Neural cell (in vitro differentiated cells): ENCODE measurements at regions not wholly inside any gene's neighbourhood (a gene's known extent, or its start where the extent isn't known, plus 50 kb on each side); places are given as distances from the start of the nearest gene placed in this dataset.

Source experiments
- H2AFZ ChIP-seq: fragments of 200-600, 300-800 bp; sonication (generic), shearing (Covaris generic); 2 replicates; pipeline ENCODE4 v1.6.0; 2014; ENCODE audit warnings: low read depth, mild to moderate bottlenecking, antibody characterized with exemption, low read length, moderate library complexity
- H3F3A ChIP-seq: fragments of 200-600 bp; shearing (Covaris generic); 2 replicates; pipeline ENCODE4 v1.6.1; 2016; ENCODE audit warnings: mild to moderate bottlenecking, moderate library complexity, mixed read lengths, antibody characterized with exemption, low read length; ENCODE audit not compliant: insufficient read depth, poor library complexity, severe bottlenecking
- H3K27ac ChIP-seq: fragments of 200-600, 300-800 bp; sonication (generic), shearing (Covaris generic); 2 replicates; pipeline ENCODE4 v1.5.1; 2014; ENCODE audit warnings: mild to moderate bottlenecking, low read length, moderate library complexity
- H3K27me3 ChIP-seq: fragments of 300-800, 200-600 bp; sonication (generic), shearing (Covaris generic); 2 replicates; pipeline ENCODE4 v1.6.0; 2014; ENCODE audit warnings: mild to moderate bottlenecking, low read depth, low read length, moderate library complexity; ENCODE audit not compliant: insufficient read depth
- H3K36me3 ChIP-seq: fragments of 300-800, 200-600 bp; sonication (generic), shearing (Covaris generic); 2 replicates; pipeline ENCODE4 v1.5.1; 2014; ENCODE audit warnings: mild to moderate bottlenecking, antibody characterized with exemption, low read length, moderate library complexity; ENCODE audit not compliant: insufficient read depth
- H3K4me2 ChIP-seq: fragments of 300-800, 200-600 bp; sonication (generic), shearing (Covaris generic); 2 replicates; pipeline ENCODE4 v1.6.0; 2014; ENCODE audit warnings: mild to moderate bottlenecking, low read length
- H3K4me3 ChIP-seq: fragments of 300-800, 200-600 bp; sonication (generic), shearing (Covaris generic); 2 replicates; pipeline ENCODE4 v1.5.1; 2014; ENCODE audit warnings: mild to moderate bottlenecking, low read length, moderate library complexity
- H3K79me2 ChIP-seq: fragments of 200-600 bp; shearing (Covaris generic); replicated peaks from 2 replicates; pipeline ENCODE4 v1.6.0; 2014; ENCODE audit warnings: mild to moderate bottlenecking, low read length, moderate library complexity; ENCODE audit not compliant: insufficient read depth
- H3K9ac ChIP-seq: fragments of 300-800, 200-600 bp; sonication (generic), shearing (Covaris generic); 2 replicates; pipeline ENCODE4 v1.6.1; 2016; ENCODE audit warnings: mild to moderate bottlenecking, low read length, mixed read lengths
- H3K9me2 ChIP-seq: fragments of 200-600 bp; shearing (Covaris generic); 2 replicates; pipeline ENCODE4 v1.6.1; 2016; ENCODE audit warnings: mild to moderate bottlenecking, low read length, mixed read lengths; ENCODE audit not compliant: insufficient read depth
- H3K9me3 ChIP-seq: fragments of 200-600, 300-800 bp; sonication (generic), shearing (Covaris generic); 2 replicates; pipeline ENCODE4 v1.6.1; 2016; ENCODE audit warnings: mild to moderate bottlenecking, mixed run types, low read length, moderate library complexity, mixed read lengths
- H4K20me1 ChIP-seq: fragments of 200-600 bp; shearing (Covaris generic); 2 replicates; pipeline ENCODE4 v1.6.1; 2016; ENCODE audit warnings: mild to moderate bottlenecking, mixed run types; ENCODE audit not compliant: insufficient read depth
- EP300 ChIP-seq: fragments of 450-650 bp; conservative IDR thresholded peaks from 2 replicates; pipeline ENCODE4 v1.6.1; 2014; ENCODE audit warnings: antibody characterized with exemption, mild to moderate bottlenecking, moderate library complexity; ENCODE audit not compliant: poor library complexity, severe bottlenecking
- EZH2 ChIP-seq: fragments of 200-600, 300-800 bp; shearing (Covaris generic), sonication (generic); IDR thresholded peaks from 2 replicates; pipeline ENCODE4 v1.6.1; 2014; ENCODE audit warnings: antibody characterized with exemption, low read length, borderline replicate concordance, mild to moderate bottlenecking; ENCODE audit not compliant: insufficient read depth, poor library complexity, severe bottlenecking
- MXI1 ChIP-seq: fragments of 450-650 bp; conservative IDR thresholded peaks from 2 replicates; pipeline ENCODE4 v1.6.1; 2014; ENCODE audit warnings: antibody characterized with exemption, mild to moderate bottlenecking; ENCODE audit not compliant: poor library complexity, severe bottlenecking
- POLR2AphosphoS5 ChIP-seq: IDR thresholded peaks from 2 replicates; pipeline ENCODE4 v1.6.1; 2012
- RAD21 ChIP-seq: fragments of 450-650 bp; conservative IDR thresholded peaks from 2 replicates; pipeline ENCODE4 v1.6.1; 2014; ENCODE audit warnings: antibody characterized with exemption, mild to moderate bottlenecking, moderate library complexity
- SMC3 ChIP-seq: fragments of 450-650 bp; conservative IDR thresholded peaks from 2 replicates; pipeline ENCODE4 v1.6.1; 2014; ENCODE audit warnings: antibody characterized with exemption, mild to moderate bottlenecking, moderate library complexity; ENCODE audit not compliant: poor library complexity
- TAF1 ChIP-seq: IDR thresholded peaks from 2 replicates; pipeline ENCODE4 v1.6.1; 2012; ENCODE audit warnings: low read depth
- TF ChIP-seq, protein P1 (sequence below): IDR thresholded peaks from 2 replicates; pipeline ENCODE4 v1.6.1; 2012; ENCODE audit warnings: borderline replicate concordance
- TF ChIP-seq, protein P2 (sequence below): fragments of 450-650 bp; IDR thresholded peaks from 2 replicates; pipeline ENCODE4 v1.5.1; 2014; ENCODE audit warnings: antibody characterized with exemption, mild to moderate bottlenecking, moderate library complexity; ENCODE audit not compliant: poor library complexity, severe bottlenecking

DNA sequence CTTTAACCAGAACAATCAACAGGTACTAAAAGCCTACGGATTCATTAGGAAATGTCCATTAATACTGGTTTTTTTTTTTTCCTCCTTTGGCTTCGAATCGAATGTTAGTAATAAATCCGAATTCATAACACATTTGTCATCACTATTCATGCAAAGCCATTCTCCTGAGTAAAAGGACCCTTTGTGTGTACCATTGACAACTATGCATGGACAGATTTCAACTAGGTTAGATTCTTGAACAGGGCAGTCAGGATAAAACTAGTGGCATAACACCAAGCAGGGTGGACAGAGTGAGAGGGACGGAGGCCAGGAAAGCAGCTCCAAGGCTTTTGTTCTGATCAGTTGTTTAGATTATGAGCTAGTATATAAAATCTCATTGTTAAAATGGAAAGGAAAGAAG, 1722.0 kb upstream of the TENM3 start:
- no peaks in the 10 kb centered on the region for H4K20me1 ChIP-seq
- H3K27me3 ChIP-seq, result no peaks in the 10 kb centered on the region

DNA sequence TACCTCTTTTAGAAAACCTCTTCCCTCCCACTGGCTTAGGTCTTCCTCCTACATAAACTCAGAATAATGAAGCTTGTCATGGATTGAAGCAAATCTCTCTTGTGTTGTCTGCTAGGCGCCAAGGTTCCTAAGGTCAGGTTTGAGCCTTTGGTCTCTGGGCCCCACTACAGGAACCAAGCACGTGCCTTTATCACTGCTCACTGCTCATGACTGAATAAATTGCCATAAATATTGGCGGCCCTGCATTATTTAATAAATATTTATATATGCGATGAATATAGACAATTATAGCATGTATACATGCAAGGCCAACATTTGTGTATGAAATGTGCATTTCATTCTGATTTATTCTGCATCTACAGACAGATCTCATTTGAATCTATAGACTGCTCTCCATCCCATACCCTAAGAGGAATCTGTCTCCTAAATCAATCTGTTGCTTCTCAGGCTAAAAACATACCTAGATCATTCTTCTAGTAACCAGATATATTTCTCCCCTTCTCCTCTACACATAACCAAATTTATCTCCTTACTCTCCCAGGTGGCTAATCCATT, 1717.6 kb upstream of the TENM3 start:
- no peaks in the 10 kb centered on the region for H3K9me2 ChIP-seq
- no peak overlapping the region for H2AFZ ChIP-seq
- H3K9me3 ChIP-seq, result no peaks in the 10 kb centered on the region
- no peaks in the 10 kb centered on the region for H3F3A ChIP-seq
- H3K27me3 ChIP-seq, result no peaks in the 10 kb centered on the region
- H3K36me3 ChIP-seq, result no peaks in the 10 kb centered on the region
- H3K27ac ChIP-seq, result no peak overlapping the region
- no peak overlapping the region for H3K9ac ChIP-seq
- H3K4me2 ChIP-seq, result no peak overlapping the region
- no peak overlapping the region for H3K4me3 ChIP-seq
- TF ChIP-seq RAD21 (no peak), EZH2 (no peak), SMC3 (no peak), TAF1 (no peak), MXI1 (no peak), EP300 (no peak), POLR2AphosphoS5 (no peak)
- TF ChIP-seq, protein P1, sequence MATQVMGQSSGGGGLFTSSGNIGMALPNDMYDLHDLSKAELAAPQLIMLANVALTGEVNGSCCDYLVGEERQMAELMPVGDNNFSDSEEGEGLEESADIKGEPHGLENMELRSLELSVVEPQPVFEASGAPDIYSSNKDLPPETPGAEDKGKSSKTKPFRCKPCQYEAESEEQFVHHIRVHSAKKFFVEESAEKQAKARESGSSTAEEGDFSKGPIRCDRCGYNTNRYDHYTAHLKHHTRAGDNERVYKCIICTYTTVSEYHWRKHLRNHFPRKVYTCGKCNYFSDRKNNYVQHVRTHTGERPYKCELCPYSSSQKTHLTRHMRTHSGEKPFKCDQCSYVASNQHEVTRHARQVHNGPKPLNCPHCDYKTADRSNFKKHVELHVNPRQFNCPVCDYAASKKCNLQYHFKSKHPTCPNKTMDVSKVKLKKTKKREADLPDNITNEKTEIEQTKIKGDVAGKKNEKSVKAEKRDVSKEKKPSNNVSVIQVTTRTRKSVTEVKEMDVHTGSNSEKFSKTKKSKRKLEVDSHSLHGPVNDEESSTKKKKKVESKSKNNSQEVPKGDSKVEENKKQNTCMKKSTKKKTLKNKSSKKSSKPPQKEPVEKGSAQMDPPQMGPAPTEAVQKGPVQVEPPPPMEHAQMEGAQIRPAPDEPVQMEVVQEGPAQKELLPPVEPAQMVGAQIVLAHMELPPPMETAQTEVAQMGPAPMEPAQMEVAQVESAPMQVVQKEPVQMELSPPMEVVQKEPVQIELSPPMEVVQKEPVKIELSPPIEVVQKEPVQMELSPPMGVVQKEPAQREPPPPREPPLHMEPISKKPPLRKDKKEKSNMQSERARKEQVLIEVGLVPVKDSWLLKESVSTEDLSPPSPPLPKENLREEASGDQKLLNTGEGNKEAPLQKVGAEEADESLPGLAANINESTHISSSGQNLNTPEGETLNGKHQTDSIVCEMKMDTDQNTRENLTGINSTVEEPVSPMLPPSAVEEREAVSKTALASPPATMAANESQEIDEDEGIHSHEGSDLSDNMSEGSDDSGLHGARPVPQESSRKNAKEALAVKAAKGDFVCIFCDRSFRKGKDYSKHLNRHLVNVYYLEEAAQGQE, result no peak
- H4K20me1 ChIP-seq, result no peaks in the 10 kb centered on the region
- H3K79me2 ChIP-seq, result no peaks in the 10 kb centered on the region

More for the DNA sequence above, 1722.0 kb upstream of the TENM3 start:
- Histone ChIP-seq H3K4me2 (no peak overlapping the region), H3K9me2 (no peaks in the 10 kb centered on the region), H2AFZ (no peak overlapping the region), H3K36me3 (no peaks in the 10 kb centered on the region), H3K27ac (no peak overlapping the region), H3K9me3 (no peaks in the 10 kb centered on the region), H3K9ac (no peak overlapping the region), H3K4me3 (no peak overlapping the region), H3K79me2 (no peaks in the 10 kb centered on the region), H3F3A (no peaks in the 10 kb centered on the region)
- TF ChIP-seq POLR2AphosphoS5, result no peak
- TF ChIP-seq MXI1, result no peak
- TF ChIP-seq TAF1, result no peak
- no peak for TF ChIP-seq EZH2

DNA sequence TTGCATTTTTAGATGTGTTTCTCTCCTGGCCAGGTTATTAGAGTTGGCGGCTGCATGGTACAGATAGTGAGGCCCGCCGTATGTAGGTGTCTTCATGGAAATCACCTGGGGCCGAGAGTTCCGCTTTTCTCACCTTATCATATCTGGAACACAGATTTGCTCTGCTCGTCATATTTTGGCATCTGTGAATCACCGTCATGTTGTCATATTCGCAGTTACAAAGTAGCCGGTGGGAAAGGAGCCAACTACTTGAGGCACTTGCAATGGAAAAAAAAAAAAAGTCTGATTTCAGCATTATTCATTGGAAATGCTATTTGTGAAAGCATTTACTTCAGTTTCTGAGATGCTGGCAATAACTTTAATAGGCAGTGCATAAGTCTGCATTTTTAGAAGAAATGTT, 1715.2 kb upstream of the TENM3 start:
- no peaks in the 10 kb centered on the region for H3K79me2 ChIP-seq
- no peaks in the 10 kb centered on the region for H3K9me3 ChIP-seq
- no peaks in the 10 kb centered on the region for H3K36me3 ChIP-seq
- H3K27me3 ChIP-seq, result no peaks in the 10 kb centered on the region
- TF ChIP-seq RAD21 (no peak), TAF1 (no peak), POLR2AphosphoS5 (no peak), EZH2 (no peak), EP300 (no peak), SMC3 (no peak), MXI1 (no peak)
- TF ChIP-seq, protein P1, result no peak
- TF ChIP-seq, protein P2, sequence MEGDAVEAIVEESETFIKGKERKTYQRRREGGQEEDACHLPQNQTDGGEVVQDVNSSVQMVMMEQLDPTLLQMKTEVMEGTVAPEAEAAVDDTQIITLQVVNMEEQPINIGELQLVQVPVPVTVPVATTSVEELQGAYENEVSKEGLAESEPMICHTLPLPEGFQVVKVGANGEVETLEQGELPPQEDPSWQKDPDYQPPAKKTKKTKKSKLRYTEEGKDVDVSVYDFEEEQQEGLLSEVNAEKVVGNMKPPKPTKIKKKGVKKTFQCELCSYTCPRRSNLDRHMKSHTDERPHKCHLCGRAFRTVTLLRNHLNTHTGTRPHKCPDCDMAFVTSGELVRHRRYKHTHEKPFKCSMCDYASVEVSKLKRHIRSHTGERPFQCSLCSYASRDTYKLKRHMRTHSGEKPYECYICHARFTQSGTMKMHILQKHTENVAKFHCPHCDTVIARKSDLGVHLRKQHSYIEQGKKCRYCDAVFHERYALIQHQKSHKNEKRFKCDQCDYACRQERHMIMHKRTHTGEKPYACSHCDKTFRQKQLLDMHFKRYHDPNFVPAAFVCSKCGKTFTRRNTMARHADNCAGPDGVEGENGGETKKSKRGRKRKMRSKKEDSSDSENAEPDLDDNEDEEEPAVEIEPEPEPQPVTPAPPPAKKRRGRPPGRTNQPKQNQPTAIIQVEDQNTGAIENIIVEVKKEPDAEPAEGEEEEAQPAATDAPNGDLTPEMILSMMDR, result no peak
- no peak overlapping the region for H2AFZ ChIP-seq
- no peak overlapping the region for H3K4me3 ChIP-seq
- H3K27ac ChIP-seq, result no peak overlapping the region
- no peaks in the 10 kb centered on the region for H4K20me1 ChIP-seq
- H3K9ac ChIP-seq, result no peak overlapping the region
- no peaks in the 10 kb centered on the region for H3K9me2 ChIP-seq
- H3F3A ChIP-seq, result no peaks in the 10 kb centered on the region
- no peak overlapping the region for H3K4me2 ChIP-seq
